Mononuclear cell (primary cell): ENCODE measurements at regions not wholly inside any gene's neighbourhood (a gene's known extent, or its start where the extent isn't known, plus 50 kb on each side); places are given as distances from the start of the nearest gene placed in this dataset.

Experiments used
- H3K27me3 ChIP-seq: 2 replicates; pipeline ENCODE4 v1.6.0; 2011; ENCODE audit warnings: low read length, control low read depth; ENCODE audit not compliant: insufficient read depth
- H3K4me1 ChIP-seq: 2 replicates; pipeline ENCODE4 v1.5.1; 2011; ENCODE audit warnings: mild to moderate bottlenecking, low read length, control low read depth; ENCODE audit not compliant: insufficient read depth
- H3K4me3 ChIP-seq: 2 replicates; pipeline ENCODE4 v1.5.1; 2011; ENCODE audit warnings: mild to moderate bottlenecking, low read length, moderate library complexity
- H3K9me3 ChIP-seq: 2 replicates; pipeline ENCODE4 v1.5.1; 2011; ENCODE audit warnings: low read depth, mild to moderate bottlenecking, control low read depth, low read length

DNA sequence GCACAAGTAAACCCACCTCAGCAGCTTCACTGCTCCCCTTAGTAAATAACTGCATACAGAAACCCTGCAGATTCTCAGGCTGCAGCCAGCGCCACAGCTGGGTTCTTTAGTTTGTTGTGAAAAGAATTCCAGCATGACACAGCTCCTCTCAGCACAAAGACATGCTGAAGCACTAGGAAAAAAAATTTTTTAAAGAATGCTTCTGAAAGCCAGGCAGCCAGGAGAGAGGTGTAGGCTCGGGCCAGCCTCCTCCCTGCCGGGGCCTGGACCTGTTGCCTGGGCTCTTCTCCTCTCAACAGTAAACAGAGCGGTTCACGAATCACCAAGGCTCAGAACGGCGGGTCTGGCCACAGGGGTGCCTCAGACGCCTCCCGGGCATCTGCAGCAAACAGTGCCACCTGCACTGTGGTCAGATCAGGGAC, 95.7 kb upstream of the POU3F3 start:
- Histone ChIP-seq H3K27me3 (no peaks in the 10 kb centered on the region), H3K4me1 (peaks cover 9% of the 10 kb centered on the region), H3K9me3 (no peaks in the 10 kb centered on the region), H3K4me3 (no peak overlapping the region)

DNA sequence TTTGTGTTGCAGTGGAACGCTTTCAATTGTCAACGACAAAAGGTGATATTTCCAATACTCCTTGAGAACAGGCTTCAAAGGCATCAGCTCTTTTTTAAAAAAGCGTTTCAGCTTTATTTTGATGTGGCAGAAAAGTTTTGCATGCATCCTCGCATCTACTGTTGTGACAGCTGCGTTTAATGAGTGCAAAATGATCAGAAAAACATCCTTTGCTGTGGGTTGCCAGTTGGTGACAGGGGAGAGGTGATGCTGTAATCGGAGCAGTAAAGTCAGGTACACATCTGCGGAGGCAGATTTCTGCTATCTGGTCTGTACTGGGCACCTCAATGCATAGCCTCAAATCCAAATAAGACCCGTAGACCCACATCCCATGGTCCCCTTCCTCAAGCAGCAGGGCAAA, 91.9 kb upstream of the POU3F3 start:
- no peaks in the 10 kb centered on the region for H3K9me3 ChIP-seq
- no peak overlapping the region for H3K4me3 ChIP-seq
- no peaks in the 10 kb centered on the region for H3K4me1 ChIP-seq
- no peaks in the 10 kb centered on the region for H3K27me3 ChIP-seq

DNA sequence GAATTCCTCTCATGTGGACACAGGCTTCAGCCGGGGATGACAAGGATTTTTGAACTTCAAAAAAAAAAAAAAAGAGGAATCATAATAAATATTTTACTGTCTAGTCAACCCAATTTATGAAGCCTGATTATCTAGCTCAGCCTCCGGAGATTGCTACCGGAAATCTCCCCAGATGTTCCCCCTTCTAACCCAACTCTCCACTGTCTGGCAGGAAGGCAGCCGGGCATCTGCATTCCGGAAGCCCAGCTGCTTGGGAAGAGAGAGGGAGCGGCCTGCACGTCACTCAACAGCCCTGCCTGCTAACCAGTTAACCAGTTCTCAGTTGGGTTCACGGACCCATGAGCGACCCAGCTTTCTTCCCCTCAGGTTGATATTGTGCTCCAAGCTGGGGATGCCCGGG, 87.2 kb upstream of the POU3F3 start:
- peaks cover under 1% of the 10 kb centered on the region for H3K4me1 ChIP-seq
- H3K27me3 ChIP-seq: no peaks in the 10 kb centered on the region
- H3K9me3 ChIP-seq: no peaks in the 10 kb centered on the region
- no peak overlapping the region for H3K4me3 ChIP-seq

DNA sequence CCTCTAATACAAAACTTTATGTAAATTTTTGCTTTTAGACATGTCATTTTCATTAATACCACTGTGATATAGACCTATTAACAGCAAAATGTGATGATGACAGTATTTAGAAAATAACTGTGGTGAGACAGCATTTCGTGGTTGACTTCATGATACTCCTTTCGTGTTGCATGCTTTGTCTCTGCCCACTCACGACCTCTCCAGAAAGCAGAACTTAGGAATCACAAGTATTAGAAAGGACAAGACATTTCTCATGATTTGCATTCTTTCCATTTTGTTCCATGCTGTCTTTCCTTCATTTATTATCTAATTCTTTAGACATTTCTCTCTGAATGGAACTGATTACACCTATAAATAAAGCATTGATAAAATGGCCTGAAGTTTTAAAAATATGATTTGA, 85.2 kb upstream of the POU3F3 start:
- Histone ChIP-seq H3K4me1 (peaks cover 16% of the 10 kb centered on the region), H3K4me3 (no peak overlapping the region), H3K27me3 (no peaks in the 10 kb centered on the region), H3K9me3 (no peaks in the 10 kb centered on the region)

DNA sequence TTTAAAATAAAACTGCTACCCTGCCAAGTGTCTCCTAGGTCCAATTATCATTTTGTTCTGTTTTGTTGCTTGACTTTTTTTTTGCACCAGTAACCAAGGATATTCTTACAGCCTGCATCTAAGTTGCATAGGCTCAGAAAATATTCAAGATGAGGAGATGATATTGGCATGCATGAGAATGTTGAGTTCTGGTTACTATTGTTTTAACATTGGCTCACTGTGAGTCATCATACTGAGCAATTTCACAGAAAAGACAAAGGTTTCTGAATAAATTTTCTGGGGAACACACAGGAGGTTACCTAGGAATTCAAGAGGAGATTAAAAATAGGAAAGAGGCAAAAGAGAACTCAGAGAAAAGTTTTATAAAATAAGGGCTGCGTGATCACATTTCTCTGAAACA, 84.8 kb upstream of the POU3F3 start:
- H3K9me3 ChIP-seq: no peaks in the 10 kb centered on the region
- no peak overlapping the region for H3K4me3 ChIP-seq
- no peaks in the 10 kb centered on the region for H3K27me3 ChIP-seq
- peaks cover 20% of the 10 kb centered on the region for H3K4me1 ChIP-seq

DNA sequence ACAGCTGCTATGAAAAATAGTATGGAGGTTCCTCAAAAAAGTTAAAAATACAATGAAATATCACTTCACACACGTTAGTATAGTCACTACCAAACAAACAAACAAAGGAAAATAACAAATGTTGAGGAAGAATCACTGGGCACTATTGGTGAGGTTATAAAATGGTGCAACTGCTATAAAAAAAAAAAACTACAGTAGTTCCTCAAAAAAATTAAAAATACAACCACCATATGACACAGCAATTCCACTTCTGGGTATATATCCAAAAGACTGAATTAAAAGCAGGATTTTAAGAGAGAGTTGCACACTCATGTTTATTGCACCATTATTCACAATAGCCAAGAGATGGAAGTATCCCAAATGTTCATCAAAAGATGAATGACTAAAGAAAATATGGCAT, 80.9 kb upstream of the POU3F3 start:
- Histone ChIP-seq H3K4me3 (no peak overlapping the region), H3K4me1 (peaks cover 23% of the 10 kb centered on the region), H3K9me3 (no peaks in the 10 kb centered on the region), H3K27me3 (no peaks in the 10 kb centered on the region)

DNA sequence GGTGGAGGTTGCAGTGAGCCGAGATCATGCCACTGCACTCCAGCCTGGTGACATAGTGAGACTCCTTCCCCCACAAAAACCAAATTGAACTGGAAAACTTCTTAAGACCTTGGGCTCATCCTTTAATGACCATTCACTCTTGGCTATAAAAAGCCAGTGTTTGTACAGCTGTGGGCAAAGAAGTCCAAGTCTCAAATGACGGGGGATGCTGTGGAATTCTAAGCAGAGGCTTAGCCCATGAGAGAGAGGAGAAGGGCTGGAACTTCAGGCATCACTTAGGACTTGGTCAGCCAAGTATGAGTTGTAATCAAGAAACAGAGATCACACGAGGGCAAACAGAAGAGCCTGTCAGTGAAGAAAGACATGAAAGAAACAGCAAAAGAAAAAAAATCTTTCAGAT, 79.3 kb upstream of the POU3F3 start:
- no peak overlapping the region for H3K4me3 ChIP-seq
- H3K9me3 ChIP-seq: no peaks in the 10 kb centered on the region
- H3K4me1 ChIP-seq: peaks cover 23% of the 10 kb centered on the region
- H3K27me3 ChIP-seq: no peaks in the 10 kb centered on the region

DNA sequence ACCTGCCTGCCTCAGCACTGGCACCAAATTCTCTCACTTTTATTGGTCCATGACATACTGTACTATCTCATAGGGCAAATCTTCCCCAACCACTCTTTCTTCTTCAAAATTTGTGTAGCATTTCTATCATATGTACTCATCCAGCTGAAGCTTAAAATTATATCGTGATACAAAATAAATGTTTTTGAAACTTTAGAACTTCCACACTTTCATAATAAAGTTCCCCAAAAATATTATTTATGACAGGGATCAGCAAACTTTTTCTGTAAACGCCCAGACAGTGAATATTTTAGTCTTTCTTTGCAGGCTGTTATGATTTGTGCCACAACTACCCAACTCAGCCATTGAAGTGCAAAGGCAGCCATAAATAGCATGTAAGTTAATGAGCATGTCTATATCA, 76.2 kb upstream of the POU3F3 start:
- no peak overlapping the region for H3K4me3 ChIP-seq
- no peaks in the 10 kb centered on the region for H3K9me3 ChIP-seq
- peaks cover 31% of the 10 kb centered on the region for H3K4me1 ChIP-seq
- no peaks in the 10 kb centered on the region for H3K27me3 ChIP-seq

DNA sequence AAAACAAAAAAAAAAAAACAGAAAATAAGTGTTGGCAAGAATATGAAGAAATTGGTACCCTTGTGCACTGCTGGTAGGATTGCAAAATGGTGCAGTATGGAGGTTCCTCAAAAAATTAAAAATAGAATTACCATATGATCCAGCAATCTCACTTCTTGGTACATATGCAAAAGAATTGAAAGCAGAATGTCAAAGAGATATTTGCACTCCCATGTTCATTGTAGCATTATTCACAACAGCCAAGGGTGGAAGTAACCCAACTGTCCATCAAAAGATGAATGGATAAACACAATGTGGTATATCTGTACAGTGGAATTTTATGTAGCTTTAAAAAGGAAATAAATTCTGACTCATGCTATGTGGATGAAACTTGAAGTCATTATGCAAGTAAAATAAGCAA, 72.8 kb upstream of the POU3F3 start:
- no peaks in the 10 kb centered on the region for H3K27me3 ChIP-seq
- no peak overlapping the region for H3K4me3 ChIP-seq
- peaks cover 17% of the 10 kb centered on the region for H3K4me1 ChIP-seq
- no peaks in the 10 kb centered on the region for H3K9me3 ChIP-seq

DNA sequence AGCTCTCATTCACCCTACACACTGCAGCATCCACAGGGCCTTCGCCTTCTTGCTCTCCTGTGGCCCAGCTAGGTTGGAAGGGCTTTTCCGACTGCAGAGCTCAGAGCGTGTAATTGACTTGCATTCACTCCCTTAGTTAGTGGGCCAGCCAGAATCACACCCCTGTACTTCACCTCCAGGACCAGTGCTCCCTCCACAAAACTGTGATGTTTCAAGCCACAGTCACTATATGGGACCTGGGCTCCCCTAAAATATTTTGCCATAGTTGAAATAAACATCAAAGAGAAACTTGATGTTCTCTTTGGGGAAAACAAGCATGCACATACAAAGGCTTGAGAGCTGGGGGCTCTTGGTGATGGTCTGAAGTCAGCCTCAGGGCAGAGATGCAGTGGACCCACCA, 69.7 kb upstream of the POU3F3 start:
- Histone ChIP-seq H3K27me3 (no peaks in the 10 kb centered on the region), H3K4me3 (no peak overlapping the region), H3K4me1 (peaks cover 29% of the 10 kb centered on the region), H3K9me3 (no peaks in the 10 kb centered on the region)

DNA sequence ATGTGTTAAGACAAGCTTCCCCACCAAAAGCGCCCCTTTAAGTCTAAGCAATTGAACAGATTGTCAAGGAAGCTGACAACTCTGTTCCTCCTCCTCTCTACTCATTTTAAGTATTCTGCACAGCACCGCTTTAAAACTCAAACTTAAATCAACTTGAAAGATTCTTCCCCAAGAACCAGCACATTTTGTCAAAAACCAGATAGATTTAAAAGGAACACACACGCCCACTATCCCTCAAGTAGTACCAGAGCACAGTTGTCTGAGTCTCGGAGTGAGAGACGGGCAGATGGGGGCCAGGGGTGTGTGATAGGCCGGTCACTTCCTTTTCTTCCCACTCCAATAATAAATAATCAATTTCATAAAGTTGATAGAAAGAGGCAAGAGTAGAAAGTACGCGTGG, 67.7 kb upstream of the POU3F3 start:
- H3K4me1 ChIP-seq: peaks cover 26% of the 10 kb centered on the region

DNA sequence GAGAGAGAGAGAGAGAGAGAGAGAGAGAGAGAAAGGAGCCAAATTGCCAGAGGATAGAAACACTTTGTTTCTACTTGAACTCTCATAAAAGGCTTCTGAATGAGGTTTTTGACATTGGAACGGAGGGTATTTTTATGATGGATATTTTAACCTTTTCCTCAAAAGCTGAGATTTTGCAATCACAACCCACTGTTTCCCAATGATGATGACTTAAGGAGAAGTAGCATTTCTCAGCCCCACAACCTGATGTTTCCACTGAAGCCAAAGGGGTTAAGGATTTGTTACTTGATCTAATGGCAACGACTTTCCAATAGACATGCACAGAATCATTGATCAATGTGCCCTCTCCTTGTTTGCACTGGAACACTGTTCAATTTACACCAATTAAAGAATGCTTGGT, 67.1 kb upstream of the POU3F3 start:
- H3K4me3 ChIP-seq: no peak overlapping the region
- no peaks in the 10 kb centered on the region for H3K9me3 ChIP-seq
- no peaks in the 10 kb centered on the region for H3K27me3 ChIP-seq
- peaks cover 20% of the 10 kb centered on the region for H3K4me1 ChIP-seq

More for the DNA sequence above, 67.7 kb upstream of the POU3F3 start:
- Histone ChIP-seq H3K9me3 (no peaks in the 10 kb centered on the region), H3K4me3 (no peak overlapping the region), H3K27me3 (no peaks in the 10 kb centered on the region)

DNA sequence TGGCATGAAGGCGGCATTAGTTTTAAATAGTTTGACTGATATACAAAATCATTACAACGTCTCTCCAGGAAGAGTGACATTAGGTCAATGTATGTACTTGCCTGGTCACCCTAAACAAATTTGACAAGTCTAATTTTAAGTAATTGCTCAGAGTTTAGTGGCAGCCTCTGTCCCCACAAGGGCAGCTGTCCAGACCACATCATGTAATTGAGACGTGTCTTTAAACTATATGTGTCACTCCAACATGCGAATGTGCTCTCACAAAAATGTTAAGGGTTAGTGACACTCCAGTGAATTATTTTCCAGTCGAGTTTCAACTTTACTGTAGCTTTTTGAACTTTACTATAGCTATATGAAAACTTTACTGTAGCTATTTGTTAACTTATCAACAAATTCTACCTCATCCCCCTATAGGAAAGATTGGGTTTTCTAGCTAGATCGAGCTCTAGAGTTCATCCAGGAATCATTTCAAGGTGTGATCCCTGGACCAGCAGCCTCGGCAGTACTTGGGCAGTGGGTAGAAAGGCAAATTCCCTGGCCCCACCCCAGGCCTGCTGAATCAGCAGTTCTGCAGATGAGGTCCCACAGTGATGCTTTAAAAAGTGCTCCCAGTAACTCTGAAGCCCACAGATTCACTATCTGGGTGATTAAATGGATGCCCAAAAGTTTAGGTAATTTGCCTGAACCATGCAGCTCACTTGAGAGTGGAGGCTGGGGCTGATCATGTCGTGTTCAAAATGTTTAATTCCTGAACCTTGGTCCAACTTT, 66.4 kb upstream of the POU3F3 start:
- Histone ChIP-seq H3K27me3 (no peaks in the 10 kb centered on the region), H3K4me3 (no peak overlapping the region), H3K9me3 (no peaks in the 10 kb centered on the region), H3K4me1 (peaks cover 14% of the 10 kb centered on the region)

DNA sequence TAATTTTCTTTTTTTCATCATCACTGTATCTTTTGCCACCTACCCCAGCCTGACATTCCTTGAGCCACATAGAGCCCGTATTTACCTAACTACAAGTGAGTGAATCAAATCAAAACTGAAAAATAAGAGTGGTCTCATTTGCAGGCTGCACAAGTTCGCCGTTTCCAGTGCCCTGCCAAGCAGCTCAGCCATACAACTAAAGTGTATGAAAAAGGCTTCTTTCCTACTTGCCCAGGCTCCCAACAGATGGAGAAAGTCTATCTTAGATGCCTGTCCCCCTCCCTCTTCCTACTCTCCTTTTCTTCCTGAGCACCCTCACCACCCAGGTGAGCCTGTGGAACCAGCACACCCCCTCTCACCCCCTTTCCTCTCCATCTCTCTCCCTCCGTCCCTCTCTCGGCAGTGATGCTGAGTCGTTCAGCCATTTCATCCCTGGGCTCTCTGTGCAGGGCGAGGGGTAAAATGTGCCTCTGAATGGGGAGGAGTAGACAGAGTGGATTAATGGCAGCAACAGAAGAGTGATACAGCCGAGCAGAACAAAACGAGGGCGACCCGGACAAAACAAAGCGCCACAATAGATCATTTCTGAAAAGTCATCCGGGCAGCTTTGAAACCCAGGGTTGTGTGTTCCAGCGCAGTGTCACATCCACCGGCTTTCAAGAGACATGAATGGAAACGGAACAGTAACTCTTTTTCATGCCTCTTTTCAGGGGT, 65.0 kb upstream of the POU3F3 start:
- Histone ChIP-seq H3K27me3 (no peaks in the 10 kb centered on the region), H3K4me1 (peaks cover 15% of the 10 kb centered on the region), H3K9me3 (no peaks in the 10 kb centered on the region), H3K4me3 (no peak overlapping the region)

DNA sequence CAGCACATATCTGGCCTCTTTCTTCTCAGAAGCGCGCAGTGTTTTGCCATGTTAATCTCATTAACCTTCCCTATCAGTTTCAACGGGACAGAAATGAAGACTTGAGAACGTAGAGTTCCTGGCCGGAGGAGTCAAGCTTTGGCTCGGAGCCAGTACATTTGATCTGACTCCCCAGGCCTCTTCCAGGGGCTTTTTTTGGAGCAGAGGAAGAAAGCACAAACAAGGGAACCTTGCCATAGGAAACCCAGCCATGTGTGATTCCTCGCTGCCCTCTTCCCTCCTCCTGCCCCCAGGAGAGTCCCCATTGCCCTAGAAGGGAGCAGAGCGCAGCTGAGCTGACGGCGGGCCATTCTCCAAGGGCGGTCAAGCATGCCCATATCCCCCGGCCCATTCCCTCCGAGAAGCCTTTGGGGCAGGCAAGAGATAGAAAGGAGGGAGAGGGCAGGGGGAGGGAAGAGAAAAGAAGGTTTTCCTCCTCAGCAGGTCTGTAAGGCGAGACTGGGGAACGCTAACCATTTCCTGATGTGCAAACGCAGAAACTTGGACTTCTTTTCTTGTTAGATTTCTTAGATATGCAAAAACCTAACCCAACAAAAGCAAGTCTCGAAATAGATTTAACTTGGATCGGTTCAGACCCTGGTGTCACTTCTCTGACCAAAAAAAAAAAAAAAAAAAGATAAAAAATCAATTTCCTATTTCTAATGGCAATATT, 63.7 kb upstream of the POU3F3 start:
- Histone ChIP-seq H3K27me3 (no peaks in the 10 kb centered on the region), H3K4me3 (no peak overlapping the region), H3K9me3 (no peaks in the 10 kb centered on the region), H3K4me1 (peaks cover 15% of the 10 kb centered on the region)
